ENCODE measurements at regions not wholly inside any gene's neighbourhood (a gene's known extent, or its start where the extent isn't known, plus 50 kb on each side); places are given as distances from the start of the nearest gene placed in this dataset.

DNA sequence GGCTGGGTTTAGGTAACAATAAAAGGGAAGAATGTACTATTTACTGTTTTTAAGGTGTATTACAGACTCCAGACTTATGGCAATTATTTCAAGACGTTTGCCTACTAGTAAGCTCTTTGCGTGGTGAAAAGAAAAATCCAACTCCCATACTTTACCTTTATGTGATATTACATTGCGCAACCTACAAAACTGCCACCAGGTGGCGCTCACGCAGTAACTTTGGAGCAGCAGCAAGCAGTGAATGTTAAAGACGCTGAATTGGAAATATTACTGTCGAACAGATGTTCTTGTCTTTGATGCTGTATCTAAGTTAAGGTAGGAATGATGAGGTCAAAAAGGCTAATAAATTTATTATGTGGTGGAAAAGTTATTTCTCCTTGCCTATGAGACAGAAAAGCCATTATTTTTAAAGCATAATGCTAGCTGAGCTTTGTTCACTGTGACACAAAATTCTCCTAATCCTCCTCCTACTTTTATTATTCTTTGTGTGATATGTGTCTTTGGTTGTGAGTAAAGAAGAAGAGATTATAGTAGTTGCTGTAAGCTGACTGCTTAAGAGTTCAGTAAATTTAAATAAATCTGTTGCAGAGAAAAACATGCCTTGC, 1099.8 kb upstream of the TENM3 start:
- TF ChIP-seq, protein P1, sequence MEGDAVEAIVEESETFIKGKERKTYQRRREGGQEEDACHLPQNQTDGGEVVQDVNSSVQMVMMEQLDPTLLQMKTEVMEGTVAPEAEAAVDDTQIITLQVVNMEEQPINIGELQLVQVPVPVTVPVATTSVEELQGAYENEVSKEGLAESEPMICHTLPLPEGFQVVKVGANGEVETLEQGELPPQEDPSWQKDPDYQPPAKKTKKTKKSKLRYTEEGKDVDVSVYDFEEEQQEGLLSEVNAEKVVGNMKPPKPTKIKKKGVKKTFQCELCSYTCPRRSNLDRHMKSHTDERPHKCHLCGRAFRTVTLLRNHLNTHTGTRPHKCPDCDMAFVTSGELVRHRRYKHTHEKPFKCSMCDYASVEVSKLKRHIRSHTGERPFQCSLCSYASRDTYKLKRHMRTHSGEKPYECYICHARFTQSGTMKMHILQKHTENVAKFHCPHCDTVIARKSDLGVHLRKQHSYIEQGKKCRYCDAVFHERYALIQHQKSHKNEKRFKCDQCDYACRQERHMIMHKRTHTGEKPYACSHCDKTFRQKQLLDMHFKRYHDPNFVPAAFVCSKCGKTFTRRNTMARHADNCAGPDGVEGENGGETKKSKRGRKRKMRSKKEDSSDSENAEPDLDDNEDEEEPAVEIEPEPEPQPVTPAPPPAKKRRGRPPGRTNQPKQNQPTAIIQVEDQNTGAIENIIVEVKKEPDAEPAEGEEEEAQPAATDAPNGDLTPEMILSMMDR (IDR thresholded peaks at IDR 0.05; ENCODE audit: unreplicated experiment in 3 of 3), result peak; percentile 91 to 93 (median 92)
- peaks cover 6% of the 10 kb centered on the region for H3K4me1 Mint-ChIP-seq
- no peaks in the 10 kb centered on the region for H3K9me3 Mint-ChIP-seq
- H3K36me3 Mint-ChIP-seq (ENCODE audit: low read depth), result no peaks in the 10 kb centered on the region
- H3K27ac Mint-ChIP-seq, result no peak overlapping the region
- no peak overlapping the region for H3K4me3 Mint-ChIP-seq
- H3K27me3 Mint-ChIP-seq (ENCODE audit: low read depth), result peaks cover 11% of the 10 kb centered on the region

DNA sequence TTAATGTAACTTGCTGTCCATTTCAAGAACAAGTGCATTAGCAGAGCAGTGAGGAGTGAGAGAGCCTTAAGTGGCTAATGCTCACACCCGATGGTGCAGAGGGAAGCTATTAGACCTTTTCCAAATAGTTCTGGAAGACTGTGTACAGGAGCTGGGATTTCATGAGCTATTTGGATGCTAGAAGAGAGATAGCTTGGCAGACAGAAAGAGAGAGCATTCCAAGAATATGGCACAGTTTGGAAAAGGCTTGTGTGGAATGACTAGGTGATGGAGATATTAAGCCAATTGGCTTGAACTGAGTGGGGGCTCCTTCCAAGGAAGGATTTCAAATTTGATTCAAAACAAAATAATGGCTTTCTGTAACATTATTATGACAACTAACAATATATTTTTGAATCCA, 1097.2 kb upstream of the TENM3 start:
- H3K4me3 Mint-ChIP-seq, result no peak overlapping the region
- H3K4me1 Mint-ChIP-seq, result peaks cover 6% of the 10 kb centered on the region

DNA sequence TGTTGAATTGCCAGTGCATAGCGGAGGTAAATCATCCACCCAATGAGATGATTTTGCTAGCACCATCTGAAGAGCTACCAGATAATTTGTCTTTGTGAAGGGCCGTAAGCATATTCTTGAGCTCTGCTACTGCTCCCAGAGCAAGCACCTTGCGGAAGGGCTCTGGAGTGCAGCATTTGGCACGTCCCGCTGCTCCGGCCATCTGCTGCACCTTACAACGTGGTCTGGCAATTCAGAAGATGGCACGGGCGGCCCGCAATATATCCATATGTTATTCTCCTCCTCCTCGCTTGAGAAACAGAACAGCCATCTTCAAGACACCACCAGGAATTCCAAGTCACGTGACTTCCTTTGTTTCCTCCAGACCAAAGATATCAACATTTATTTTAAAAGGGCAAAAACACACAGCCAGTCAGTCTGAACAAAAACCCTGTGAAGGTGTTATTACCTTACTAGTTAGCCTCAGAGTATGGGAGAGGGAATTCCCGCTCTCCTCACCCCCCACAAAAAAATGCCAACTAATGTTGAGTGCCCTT, 1095.7 kb upstream of the TENM3 start:
- TF ChIP-seq, protein P1 (IDR thresholded peaks at IDR 0.05; ENCODE audit: unreplicated experiment in 3 of 3), result no peak
- H3K4me3 Mint-ChIP-seq, result no peak overlapping the region

More for the DNA sequence above, 1097.2 kb upstream of the TENM3 start:
- Mint-ChIP-seq H3K27ac (no peak overlapping the region), H3K27me3 (ENCODE audit: low read depth) (peaks cover 11% of the 10 kb centered on the region), H3K36me3 (ENCODE audit: low read depth) (no peaks in the 10 kb centered on the region), H3K9me3 (no peaks in the 10 kb centered on the region)
- TF ChIP-seq, protein P1 (IDR thresholded peaks at IDR 0.05; ENCODE audit: unreplicated experiment in 3 of 3), result no peak

DNA sequence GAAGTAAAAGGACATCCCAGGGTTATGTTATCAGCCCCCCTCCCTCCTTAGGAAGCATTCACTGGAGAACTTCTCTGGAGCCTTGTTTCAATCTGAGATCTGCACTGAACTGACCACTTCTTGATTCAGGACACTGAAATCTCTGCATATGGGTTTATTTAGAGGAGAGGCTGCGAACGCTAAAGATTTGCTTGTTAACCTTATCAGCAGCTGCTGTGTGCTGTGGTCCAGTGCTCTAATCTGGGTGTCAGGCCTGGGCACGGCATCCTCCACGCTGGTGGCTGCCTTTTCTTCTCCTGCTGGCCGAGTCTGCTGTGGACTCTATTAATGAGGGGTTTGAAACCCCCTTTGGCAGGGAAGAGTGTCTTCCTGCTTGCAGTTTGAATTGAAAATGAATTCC, 1094.7 kb upstream of the TENM3 start:
- peaks cover 2% of the 10 kb centered on the region for H3K27me3 Mint-ChIP-seq (ENCODE audit: low read depth)
- TF ChIP-seq, protein P1 (IDR thresholded peaks at IDR 0.05; ENCODE audit: unreplicated experiment in 3 of 3), result no peak
- no peak overlapping the region for H3K27ac Mint-ChIP-seq
- H3K4me1 Mint-ChIP-seq, result peaks cover 1% of the 10 kb centered on the region
- H3K36me3 Mint-ChIP-seq (ENCODE audit: low read depth), result no peaks in the 10 kb centered on the region
- no peaks in the 10 kb centered on the region for H3K9me3 Mint-ChIP-seq
- no peak overlapping the region for H3K4me3 Mint-ChIP-seq

More for the DNA sequence above, 1095.7 kb upstream of the TENM3 start:
- peaks cover 6% of the 10 kb centered on the region for H3K27me3 Mint-ChIP-seq (ENCODE audit: low read depth)
- no peaks in the 10 kb centered on the region for H3K9me3 Mint-ChIP-seq
- H3K36me3 Mint-ChIP-seq (ENCODE audit: low read depth), result no peaks in the 10 kb centered on the region
- H3K4me1 Mint-ChIP-seq, result peaks cover 6% of the 10 kb centered on the region
- no peak overlapping the region for H3K27ac Mint-ChIP-seq

DNA sequence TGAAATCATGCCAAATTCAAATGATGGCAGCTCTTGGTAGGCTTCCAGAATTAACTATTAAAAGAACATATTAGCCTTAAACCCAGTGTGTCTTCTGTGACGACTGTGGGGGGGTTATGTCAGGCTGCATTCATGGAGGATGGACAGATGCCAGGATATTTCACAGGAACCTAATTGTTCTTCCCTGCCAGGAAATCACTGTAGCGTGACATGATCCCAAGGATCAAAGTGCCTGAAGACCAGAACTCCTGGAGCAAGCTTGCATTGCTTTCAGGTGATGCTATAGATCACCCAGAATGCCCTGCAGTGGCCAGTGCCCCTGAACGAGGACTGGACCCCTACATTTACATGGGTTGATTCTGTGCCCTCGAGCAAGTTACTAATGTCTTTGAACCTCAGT, 1093.0 kb upstream of the TENM3 start:
- TF ChIP-seq, protein P1 (IDR thresholded peaks at IDR 0.05; ENCODE audit: unreplicated experiment in 3 of 3), result no peak
- peak overlapping the region in 2 of 3 experiments; percentile 67 to 70 for H3K27ac Mint-ChIP-seq
- H3K9me3 Mint-ChIP-seq, result no peaks in the 10 kb centered on the region
- H3K4me1 Mint-ChIP-seq, result no peaks in the 10 kb centered on the region
- no peaks in the 10 kb centered on the region for H3K36me3 Mint-ChIP-seq (ENCODE audit: low read depth)
- no peak overlapping the region for H3K4me3 Mint-ChIP-seq
- no peaks in the 10 kb centered on the region for H3K27me3 Mint-ChIP-seq (ENCODE audit: low read depth)

DNA sequence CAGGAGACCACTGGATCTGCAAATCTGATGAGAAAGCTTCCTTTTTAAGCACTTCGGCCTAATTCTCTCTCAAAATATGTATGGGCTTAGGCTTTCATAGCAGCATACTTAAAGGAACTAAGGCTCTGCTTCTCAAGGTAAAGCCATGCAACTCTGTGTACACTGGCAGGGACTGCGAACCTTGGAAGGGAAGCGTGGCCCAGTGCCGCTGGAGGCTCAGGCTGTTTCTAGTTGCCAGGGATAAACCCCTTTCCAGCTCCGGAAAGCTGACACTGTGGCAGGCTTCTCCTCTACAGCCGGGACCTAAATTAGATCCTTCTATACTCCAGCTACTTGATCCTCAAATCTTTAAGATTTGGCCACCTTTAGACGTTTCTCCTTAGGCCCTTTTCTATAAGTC, 1091.3 kb upstream of the TENM3 start:
- no peak overlapping the region for H3K4me3 Mint-ChIP-seq
- no peaks in the 10 kb centered on the region for H3K27me3 Mint-ChIP-seq (ENCODE audit: low read depth)
- H3K27ac Mint-ChIP-seq, result peak overlapping the region in 1 of 3 experiments; percentile 67
- no peaks in the 10 kb centered on the region for H3K9me3 Mint-ChIP-seq
- H3K4me1 Mint-ChIP-seq, result no peaks in the 10 kb centered on the region
- no peaks in the 10 kb centered on the region for H3K36me3 Mint-ChIP-seq (ENCODE audit: low read depth)
- TF ChIP-seq, protein P1 (IDR thresholded peaks at IDR 0.05; ENCODE audit: unreplicated experiment in 3 of 3), result no peak
